GM19025 (cell line): ENCODE measurements at regions not wholly inside any gene's neighbourhood (a gene's known extent, or its start where the extent isn't known, plus 50 kb on each side); places are given as distances from the start of the nearest gene placed in this dataset.

Experiments
- ATAC-seq: cut with Tn5 transposase; IDR thresholded peaks from one replicate; pipeline ENCODE4 v1.9.1; 2021; ENCODE audit warnings: mild to moderate bottlenecking, low read depth, moderate library complexity; ENCODE audit not compliant: unreplicated experiment

DNA sequence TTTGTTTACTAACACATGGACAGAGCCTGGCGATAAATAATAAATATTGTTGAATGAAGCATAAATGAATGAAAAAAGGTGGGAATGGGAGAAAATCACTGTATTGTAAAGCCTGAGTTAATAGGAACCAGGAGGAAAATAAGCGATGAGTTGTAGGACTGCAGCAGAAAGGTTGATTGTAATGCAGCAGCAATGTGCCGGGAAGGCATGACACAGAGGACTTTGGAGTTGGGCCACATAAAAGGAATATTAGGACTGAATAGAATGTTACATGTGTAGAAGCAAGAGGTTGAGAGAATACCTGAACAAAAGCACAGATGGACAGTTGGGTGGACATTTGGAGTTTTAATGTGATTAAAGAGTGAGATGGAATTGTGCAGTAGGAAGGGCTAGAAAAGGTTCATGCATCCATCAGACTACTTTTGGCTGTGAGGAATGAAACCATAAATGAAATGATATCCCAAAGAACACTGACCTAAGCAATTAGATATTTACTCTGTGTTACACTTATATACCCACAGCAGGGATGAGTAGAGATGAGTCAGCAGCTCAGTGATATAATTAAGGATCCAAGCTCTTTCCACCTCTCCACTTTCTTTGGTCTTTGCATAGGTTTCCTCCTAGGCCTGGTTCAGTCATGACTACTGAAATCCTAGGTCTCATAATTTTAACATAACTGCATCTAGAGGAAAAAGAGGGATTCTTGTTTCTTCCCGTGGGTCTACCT lies 55.4 kb downstream of the CCER1 start:
- no peak for ATAC-seq

DNA sequence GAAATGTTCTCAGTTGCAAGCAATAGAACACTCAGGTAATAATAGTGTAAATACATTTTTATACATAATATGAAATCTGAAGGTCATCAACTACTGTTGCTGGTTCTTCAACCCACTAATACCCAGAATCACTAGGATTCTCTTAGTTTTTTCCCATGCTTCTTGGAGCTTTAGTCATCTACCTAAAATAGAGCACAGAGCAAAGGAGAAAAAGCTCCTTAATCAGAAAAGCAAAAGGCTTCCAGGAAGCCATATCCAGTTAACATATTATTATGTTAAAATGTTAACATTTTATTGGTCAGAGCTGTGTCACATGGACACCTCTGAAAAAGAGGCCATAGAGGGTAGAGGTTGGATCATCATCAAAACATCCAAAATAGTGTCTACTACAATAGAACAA lies 57.0 kb downstream of the CCER1 start:
- no peak for ATAC-seq

- ATAC-seq: no peak
These were observed 57.7 kb downstream of the CCER1 start for GRCh38 chr12:90897316-90897715.

DNA sequence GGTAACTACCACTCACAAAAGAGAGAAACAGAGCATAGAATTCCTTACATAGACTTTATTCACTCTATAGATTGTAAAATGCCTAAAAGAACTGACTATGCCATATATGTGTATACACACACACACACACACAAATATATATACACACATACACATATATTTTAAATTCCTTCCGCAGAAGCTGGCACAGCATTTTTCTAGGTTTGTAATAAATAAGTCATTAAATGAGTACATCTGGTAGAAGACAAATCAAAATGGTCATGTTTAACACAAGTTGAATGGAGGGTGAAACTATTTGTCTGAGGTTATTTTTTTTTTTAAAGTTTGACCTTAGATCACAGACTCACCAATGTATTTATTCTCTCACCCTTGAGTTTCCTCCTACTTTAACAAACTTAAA lies 58.2 kb downstream of the CCER1 start:
- no peak for ATAC-seq

DNA sequence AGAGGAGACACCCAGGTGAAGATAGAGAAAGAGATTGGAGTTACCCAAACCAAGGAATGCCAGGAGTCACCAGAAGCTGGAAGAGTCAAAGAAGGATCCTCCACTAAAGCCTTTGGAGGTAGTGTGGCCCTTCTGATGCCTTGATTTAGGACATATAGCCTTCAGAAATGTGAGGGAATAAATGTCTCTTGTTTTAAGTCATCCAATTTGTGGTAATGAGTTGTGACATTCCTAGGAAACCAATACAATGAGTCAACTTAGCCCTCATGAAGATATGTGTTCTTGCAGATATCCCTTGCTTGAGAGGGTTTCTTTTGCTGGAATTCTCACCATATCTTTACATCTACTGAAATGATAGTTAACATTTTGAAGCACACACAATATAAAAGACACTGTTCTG lies 58.8 kb downstream of the CCER1 start:
- ATAC-seq: no peak

DNA sequence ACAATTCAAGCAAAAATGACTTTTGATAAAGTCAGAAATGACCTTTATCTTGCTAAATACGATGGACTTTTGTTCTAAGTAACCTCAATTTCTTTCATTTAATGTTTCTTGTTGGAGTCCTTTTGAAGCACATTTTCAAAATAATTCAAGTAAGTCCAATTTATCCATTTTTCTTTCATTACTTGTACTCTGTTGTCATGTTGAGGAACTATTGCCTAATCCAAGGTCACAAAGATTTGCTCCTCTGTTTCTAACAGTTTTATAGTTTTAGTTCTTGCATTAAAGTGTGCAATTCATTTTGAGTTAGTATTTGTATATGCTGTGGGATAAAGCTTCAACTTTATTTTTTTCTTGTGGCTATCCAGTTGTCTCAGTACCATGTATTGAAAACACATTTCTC lies 66.7 kb downstream of the CCER1 start:
- ATAC-seq: no peak

DNA sequence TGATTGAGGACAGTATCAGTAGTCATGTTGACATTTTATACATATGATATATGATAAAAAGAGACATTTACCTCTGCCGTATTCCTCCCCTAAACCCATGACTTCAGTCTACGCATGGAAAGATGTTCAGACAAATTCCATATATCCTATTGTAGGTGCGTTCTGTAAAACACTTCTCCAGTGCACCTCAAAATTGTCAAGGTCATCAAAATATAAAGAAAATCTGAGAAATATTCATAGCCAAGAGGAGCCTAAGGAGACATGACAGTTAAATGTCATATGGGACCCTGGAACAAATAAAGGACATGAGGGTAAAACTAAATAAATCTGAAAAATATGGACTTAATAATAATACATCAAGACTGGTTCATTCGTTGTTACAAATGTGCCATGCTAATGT lies 71.5 kb downstream of the CCER1 start:
- no peak for ATAC-seq

DNA sequence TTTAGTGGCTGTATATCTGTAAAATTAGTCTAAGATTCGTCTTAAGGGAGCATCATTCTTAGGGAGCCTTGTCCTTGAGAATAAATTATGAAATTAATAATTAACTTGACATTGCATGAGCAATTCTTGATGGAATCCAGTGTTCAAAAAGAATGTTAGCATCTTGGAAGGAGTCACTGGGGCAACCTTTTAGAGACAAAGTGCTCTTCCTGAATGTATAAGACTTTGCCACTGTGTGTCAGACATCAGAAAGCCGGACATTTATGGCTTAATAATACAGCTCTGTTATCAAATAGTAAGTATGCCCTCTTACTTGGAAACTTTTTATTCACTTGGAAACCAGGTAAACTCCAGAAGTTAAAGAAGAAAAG lies 83.3 kb downstream of the CCER1 start:
- ATAC-seq: no peak

DNA sequence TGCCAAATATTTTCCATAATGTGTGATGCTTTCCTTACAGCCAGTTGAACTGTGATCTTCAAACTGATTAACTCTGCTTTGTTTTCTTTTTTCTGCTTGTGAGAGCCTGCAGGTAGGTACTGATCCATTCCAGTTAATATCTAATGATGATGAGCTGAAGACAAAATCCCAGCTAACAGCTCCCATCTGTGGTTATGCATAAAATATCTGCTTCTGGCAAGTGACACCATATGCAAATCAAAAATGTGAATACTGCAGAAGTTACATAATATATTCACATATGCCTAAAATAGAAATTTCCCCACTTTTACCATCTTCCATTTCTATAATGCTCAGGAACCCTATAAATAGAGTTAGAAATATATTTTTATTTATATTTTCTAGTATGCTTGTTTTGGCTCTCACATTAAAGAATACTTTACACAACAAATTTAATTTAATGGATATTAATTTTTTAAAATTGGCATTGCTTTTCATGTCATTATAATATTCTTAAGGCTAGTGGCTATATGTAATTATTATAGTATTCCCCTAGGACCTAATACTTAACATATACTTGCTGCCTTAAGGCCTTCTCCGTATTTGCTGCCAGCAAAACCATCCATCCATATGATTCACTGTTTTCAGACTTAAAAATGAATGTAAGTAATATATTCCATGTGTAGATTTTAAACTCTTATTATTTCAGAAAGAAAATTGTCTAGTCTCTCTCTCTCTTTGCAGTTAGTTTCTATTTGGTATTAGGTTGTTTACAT lies 83.8 kb downstream of the CCER1 start:
- ATAC-seq: no peak

- no peak for ATAC-seq
These were observed 86.3 kb downstream of the CCER1 start for GRCh38 chr12:90868626-90869025.

DNA sequence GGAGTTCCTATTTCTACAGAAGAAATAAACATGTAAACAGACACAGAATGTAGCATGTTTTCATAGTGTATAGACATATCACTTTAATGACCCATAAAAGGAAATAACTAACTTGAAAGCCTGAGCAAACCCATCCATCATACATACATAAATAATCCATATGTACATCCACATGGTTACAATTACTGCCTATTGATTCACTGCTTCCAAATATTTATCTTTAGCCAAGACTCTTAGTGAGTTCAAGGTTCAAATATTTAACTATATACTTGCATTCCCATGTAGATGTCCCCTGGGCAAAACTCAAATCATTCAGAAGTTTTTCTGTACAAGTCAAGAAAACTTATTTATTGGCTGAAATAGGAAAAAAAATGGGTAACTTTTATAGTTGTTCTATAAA lies 95.4 kb downstream of the CCER1 start:
- ATAC-seq: no peak

GRCh38 chr12:90858252-90858651 lies 96.7 kb downstream of the CCER1 start:
- ATAC-seq: no peak

DNA sequence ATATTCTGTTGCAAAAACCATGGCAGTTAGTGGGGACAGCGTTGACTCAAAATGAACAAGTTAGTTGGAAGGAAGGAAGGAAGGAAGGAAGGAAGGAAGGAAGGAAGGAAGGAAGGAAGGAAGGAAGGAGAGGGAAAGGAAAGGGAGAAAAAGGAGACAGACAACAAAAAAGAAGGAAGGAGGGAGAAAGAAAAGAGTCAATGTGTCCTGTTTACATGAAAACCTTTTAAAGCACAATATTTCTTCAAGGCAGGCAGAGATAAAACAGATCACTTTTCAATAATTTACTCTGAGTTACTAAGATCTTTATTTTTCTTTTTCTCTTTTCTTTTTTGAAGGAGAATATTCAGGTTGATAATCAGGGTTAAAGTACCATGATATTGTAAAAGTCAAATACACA lies 99.4 kb downstream of the CCER1 start:
- ATAC-seq: no peak

DNA sequence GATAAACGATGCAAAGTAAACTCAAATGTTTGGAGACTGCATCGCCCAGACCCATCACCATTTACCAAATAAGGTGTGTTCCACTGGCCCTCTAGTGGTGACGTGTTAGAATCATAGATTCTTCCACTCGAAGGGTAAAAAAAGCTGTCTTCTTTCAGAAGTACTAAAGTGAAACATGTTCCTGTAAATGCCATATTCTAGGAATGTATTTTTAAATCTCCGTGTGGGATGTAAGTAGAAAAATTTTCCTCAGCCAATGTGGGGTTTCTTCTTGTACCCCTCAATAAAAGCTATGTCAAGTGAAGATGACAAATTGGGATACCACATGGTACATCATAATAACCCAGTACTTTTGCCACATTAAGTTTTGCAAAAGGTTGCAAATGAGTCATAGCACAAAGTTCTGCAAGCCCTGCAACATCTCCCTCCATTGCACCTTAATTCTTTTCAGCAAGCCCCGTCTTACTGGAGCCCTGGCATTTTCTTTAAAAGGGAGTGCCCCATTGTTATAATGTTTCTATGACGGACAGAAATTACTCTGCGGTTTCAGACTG lies 100.8 kb downstream of the CCER1 start:
- no peak for ATAC-seq

DNA sequence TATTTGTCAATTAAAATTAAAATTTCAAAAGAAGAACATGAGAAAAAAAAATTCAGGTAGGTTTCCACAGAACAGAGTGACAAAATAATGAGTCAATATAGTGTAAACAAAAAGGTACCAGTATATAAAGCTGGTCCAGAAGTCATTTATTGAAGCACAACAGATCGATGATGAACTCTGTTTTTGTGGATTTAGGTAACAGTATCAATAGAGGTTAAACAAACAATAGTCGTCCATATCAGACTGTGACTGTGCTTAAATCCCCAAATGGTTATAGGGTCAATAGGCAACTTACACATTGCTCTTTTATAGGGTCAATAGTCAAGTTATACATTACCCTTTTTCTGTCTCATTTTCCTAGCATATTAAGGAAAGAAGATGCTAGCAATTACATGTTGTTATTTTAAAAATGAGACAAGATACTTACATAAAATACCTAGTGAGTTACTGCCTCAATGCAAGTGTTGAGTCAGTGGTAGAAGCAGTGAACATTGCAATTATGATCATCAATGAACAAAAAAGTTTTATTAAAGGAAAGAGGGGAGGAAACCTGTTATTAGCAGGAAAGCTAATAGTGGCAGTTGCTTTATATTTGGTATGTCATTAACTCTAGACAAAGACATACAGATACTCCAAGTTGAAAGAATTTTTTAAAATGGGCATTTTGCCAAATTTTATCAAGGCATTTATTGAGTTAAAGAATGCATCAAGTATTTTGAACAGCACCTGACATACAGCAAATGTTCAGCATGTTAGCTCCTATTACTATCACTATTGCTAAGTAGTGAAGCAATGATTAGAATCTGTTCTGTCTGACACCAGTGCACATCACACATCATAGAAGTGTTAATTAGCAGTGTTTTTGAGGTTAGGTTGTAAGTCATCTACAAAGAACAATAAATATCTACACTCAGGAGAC lies 102.9 kb downstream of the CCER1 start:
- no peak for ATAC-seq

- no peak for ATAC-seq
These were observed 112.5 kb downstream of the CCER1 start for GRCh38 chr12:90842477-90842876.

DNA sequence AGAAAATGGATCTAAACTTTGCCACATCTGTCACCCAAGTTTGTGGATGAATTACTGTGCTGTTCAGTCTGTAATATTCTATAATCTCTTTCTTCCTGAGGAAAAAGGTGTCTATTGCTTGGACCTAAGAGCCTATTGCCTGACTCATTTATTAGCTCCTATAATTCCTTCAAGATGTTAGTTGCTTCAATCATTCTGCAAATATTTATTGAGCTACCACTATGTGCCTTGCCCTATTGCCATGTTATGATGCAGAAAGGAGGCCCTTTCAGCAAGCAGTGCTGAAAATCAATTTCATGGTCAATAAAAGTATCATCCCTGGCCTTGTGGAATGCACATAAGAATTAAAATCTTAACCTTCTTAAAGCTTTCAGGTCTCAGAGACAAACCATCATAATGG lies 113.6 kb downstream of the CCER1 start:
- ATAC-seq: no peak

- no peak for ATAC-seq
These were observed 115.6 kb downstream of the CCER1 start for GRCh38 chr12:90839346-90839745.

DNA sequence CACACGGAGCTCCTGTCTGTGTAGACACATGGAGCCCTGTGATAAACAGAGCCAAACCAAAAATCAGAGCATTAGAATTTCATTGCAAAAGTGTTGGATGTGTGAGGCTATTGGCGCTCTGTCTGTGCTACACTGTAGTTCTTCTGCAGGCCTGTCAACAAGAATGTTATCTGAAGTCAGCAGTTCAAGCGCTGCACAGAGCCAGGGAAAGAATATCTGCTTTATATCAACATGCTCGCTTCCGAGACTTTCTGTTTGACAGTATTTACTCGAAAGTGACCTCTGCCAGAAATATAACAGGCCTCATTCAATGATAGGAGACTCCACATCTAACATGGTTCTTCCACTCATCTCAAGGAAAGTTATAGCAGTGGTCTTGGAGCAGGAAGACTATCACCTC lies 118.3 kb downstream of the CCER1 start:
- no peak for ATAC-seq

DNA sequence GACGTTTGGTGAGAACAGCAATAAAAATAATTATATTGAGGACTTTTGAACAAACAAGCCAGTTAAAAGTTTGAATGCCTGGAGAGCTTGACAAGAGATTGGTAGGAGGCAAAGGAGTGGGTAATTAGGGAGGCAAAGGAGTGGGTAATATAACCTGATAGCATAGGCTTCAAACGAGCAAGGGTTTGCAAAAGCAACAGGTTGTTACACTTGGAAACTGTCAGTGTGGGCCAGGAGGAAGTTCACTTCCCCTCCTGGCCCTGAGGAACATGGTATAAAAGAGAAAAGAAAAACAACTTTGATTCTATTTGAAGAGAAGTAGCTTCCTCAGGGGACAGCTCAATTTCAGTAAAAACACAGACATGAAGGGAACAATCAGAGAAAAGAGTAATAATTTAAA lies 121.7 kb downstream of the CCER1 start:
- no peak for ATAC-seq

- ATAC-seq: no peak
These were observed 122.5 kb downstream of the CCER1 start for GRCh38 chr12:90832427-90832826.
